PC-3 (cell line): ENCODE measurements at regions not wholly inside any gene's neighbourhood (a gene's known extent, or its start where the extent isn't known, plus 50 kb on each side); places are given as distances from the start of the nearest gene placed in this dataset.

Experiments used
- CTCF ChIP-seq: fragments of 300-600 bp; sonication (generic); conservative IDR thresholded peaks from 2 replicates; pipeline ENCODE4 v1.5.1; 2017; ENCODE audit warnings: antibody characterized with exemption, low read depth, mild to moderate bottlenecking, low read length
- EZH2 ChIP-seq: fragments of 300-600 bp; sonication (generic); IDR thresholded peaks from one replicate; pipeline ENCODE4 v1.6.1; 2017; ENCODE audit warnings: antibody characterized with exemption, mild to moderate bottlenecking, low read length; ENCODE audit not compliant: unreplicated experiment
- EZH2phosphoT487 ChIP-seq: fragments of 300-600 bp; sonication (generic); IDR thresholded peaks from 2 replicates; pipeline ENCODE4 v1.6.1; 2018; ENCODE audit warnings: mild to moderate bottlenecking, antibody characterized with exemption, low read length, borderline replicate concordance

GRCh38 chr16:63904182-63904581, 1217.7 kb downstream of the CDH11 start:
- TF ChIP-seq CTCF: no peak
- no peak for TF ChIP-seq EZH2phosphoT487
- no peak for TF ChIP-seq EZH2
